Mucosa of descending colon (tissue), 3 donors: ENCODE measurements at regions not wholly inside any gene's neighbourhood (a gene's known extent, or its start where the extent isn't known, plus 50 kb on each side); places are given as distances from the start of the nearest gene placed in this dataset.

Experiments used
- ATAC-seq: fragments of 200-7000 bp; cut with Tn5 transposase; one replicate; pipeline ENCODE4 v1.9.1; 2020; ENCODE audit warnings: mild to moderate bottlenecking, moderate library complexity
- DNase-seq, 3 donors: peaks; one replicate each; pipeline ENCODE4 v3.0.0-alpha.2; 2020
- H3K36me3 ChIP-seq: fragments of 200-600 bp; one replicate; pipeline ENCODE4 v1.8.0; 2021; ENCODE audit warnings: low read depth, mild to moderate bottlenecking
- H3K4me1 ChIP-seq: fragments of 200-600 bp; one replicate; pipeline ENCODE4 v1.8.0; 2021; ENCODE audit warnings: low read depth, mild to moderate bottlenecking
- H3K4me3 ChIP-seq: fragments of 200-600 bp; one replicate; pipeline ENCODE4 v1.8.0; 2021; ENCODE audit warnings: mild to moderate bottlenecking
- H3K9me3 ChIP-seq: fragments of 200-600 bp; one replicate; pipeline ENCODE4 v1.8.0; 2021; ENCODE audit warnings: mild to moderate bottlenecking
- intact Hi-C, 2 donors: fragments of 100-400 bp; cut with DNase I in 1 of 2; cut with micrococcal nuclease in 1 of 2; formaldehyde crosslinking; loops; one replicate each; pipeline versions ENCODE4 v1.11.0 to v1.11.1; 2022; cut with DNase I, micrococcal nuclease
- TF ChIP-seq, protein P1 (sequence below): fragments of 200-600 bp; IDR thresholded peaks from one replicate; pipeline ENCODE4 v1.8.0; 2022; ENCODE audit warnings: antibody characterized with exemption, mild to moderate bottlenecking
- donor health status: DM: no; HTN: no; CAD: no; lungs with moderate emphysema.
- donor health status: DM: no; HTN: no; CAD: no.
- donor health status: DM: no; HTN: yes; CAD: no.

DNA sequence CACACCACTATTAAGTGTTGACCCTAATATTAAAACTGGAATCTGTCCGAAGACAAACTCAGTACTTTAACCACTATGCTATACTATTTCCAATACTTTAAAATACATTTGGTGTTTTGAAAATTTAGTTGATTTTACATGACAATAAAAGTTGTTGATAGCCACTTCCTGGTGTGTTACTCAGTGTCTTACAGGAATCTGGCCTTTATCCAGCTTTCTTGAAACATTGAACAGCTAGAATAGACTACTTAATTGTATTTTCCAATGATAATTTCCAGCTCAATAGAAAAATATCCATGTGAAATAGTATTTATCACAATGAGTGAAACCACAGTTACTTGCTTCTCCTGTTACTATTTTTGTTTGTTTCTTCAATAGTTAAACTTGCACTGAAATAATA, 369.6 kb upstream of the ADGRL4 start:
- DNase-seq (no peak), ATAC-seq (no peak)
- Histone ChIP-seq H3K36me3 (no peaks in the 10 kb centered on the region), H3K4me1 (no peaks in the 10 kb centered on the region), H3K9me3 (no peaks in the 10 kb centered on the region), H3K4me3 (no peak overlapping the region)
- TF ChIP-seq, protein P1, sequence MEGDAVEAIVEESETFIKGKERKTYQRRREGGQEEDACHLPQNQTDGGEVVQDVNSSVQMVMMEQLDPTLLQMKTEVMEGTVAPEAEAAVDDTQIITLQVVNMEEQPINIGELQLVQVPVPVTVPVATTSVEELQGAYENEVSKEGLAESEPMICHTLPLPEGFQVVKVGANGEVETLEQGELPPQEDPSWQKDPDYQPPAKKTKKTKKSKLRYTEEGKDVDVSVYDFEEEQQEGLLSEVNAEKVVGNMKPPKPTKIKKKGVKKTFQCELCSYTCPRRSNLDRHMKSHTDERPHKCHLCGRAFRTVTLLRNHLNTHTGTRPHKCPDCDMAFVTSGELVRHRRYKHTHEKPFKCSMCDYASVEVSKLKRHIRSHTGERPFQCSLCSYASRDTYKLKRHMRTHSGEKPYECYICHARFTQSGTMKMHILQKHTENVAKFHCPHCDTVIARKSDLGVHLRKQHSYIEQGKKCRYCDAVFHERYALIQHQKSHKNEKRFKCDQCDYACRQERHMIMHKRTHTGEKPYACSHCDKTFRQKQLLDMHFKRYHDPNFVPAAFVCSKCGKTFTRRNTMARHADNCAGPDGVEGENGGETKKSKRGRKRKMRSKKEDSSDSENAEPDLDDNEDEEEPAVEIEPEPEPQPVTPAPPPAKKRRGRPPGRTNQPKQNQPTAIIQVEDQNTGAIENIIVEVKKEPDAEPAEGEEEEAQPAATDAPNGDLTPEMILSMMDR, result no peak
- intact Hi-C loops, result no loop called here

DNA sequence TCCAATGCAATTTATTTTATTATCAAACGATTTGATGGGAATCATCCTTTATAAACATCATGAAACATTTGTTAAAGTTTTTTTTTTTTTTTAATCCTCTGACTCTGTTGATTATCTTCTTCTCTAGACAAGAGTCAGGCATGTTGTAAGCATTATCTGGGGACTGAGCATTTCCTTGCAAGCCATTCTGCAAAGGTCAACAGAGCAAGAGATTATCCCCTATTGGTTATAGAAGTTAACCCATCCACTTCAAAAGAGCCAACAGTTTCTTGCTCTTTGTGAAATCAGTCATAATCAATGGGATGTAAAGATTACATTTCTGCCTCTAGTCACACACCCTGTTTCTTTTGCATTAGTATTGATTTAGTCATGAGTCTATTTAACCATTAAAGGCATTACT, 368.8 kb upstream of the ADGRL4 start:
- intact Hi-C loops, result no loop called here
- no peak overlapping the region for H3K4me3 ChIP-seq

DNA sequence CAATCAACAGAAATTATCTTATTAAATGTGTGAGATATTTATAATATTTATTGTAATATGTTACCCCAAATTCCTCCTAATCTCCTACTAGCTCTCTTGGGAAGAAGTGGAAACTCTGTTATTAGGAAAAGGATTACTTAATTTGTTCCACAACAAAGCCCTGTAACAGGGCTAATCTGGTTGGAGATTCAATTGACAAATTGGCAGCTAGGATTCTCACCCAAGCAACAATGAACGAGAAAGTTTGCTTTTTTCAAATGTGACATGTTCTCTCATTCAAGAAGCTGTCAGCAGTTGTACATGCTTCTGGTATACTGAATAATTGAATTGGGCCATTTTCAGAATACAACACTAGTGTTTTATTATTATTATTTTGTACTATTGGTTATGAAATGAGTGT, 367.9 kb upstream of the ADGRL4 start:
- no peaks in the 10 kb centered on the region for H3K4me1 ChIP-seq
- no peak for DNase-seq
- H3K36me3 ChIP-seq, result no peaks in the 10 kb centered on the region
- ATAC-seq, result no peak
- TF ChIP-seq, protein P1, result no peak
- intact Hi-C loops, result no loop called here
- no peak overlapping the region for H3K4me3 ChIP-seq
- no peaks in the 10 kb centered on the region for H3K9me3 ChIP-seq

More for the DNA sequence above, 368.8 kb upstream of the ADGRL4 start:
- TF ChIP-seq, protein P1, result no peak
- H3K36me3 ChIP-seq, result no peaks in the 10 kb centered on the region
- no peaks in the 10 kb centered on the region for H3K9me3 ChIP-seq
- DNase-seq (no peak), ATAC-seq (no peak)
- no peaks in the 10 kb centered on the region for H3K4me1 ChIP-seq

DNA sequence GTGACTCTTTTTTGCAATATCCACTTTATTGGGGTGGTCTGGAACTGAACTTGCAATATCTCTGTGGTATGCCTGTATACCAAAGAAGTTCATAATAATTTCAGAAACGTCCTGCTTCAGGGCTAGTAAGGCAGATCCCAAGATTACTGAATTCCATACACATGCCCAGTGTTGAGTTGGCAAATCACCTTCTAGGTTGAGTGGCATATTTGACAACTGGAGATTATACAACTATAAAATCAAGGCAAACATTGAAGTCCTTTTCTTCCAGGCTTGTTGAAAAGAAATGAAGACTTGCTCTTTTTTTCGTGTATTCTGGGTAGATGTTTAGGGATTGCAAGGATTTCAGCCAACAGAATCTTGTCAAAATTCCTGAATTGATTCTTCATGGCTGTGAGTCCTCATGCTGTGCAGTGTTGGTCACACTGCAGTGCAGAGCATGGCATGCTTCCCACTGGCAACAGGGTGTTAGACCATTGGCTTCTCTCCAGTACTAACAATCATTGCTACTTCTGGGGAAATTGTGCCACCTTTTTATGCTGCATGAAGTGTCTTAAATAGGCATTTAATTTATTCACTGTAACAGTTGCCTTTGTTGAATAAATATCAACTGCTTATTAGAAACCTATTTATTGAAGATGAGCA, 367.1 kb upstream of the ADGRL4 start:
- ATAC-seq (no peak), DNase-seq (no peak)
- H3K9me3 ChIP-seq, result no peaks in the 10 kb centered on the region
- H3K36me3 ChIP-seq, result no peaks in the 10 kb centered on the region
- no peak overlapping the region for H3K4me3 ChIP-seq
- TF ChIP-seq, protein P1, result no peak
- H3K4me1 ChIP-seq, result no peaks in the 10 kb centered on the region
- intact Hi-C loops, result no loop called here

DNA sequence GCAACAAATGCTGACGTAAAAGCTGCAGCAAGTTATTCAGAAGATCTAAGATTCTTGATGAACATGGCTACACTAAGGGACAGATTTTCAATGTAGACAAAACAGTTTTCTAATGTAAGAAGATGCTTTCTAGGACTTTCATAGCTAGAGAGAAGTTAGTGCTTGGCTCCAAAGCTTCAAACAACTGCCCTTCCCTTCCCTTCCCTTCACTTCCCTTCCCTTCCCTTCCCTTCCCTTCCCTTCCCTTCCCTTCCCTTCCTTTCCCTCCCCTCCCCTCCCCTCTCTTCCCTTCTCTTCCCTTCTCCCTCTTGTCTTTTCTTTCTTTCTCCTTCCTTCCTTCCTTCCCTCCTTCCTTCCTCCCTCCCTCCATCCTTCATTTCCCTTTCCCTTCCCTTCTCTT, 365.3 kb upstream of the ADGRL4 start:
- intact Hi-C loops, result no loop called here
- ATAC-seq (no peak), DNase-seq (no peak)
- TF ChIP-seq, protein P1, result no peak
- H3K36me3 ChIP-seq, result no peaks in the 10 kb centered on the region
- no peak overlapping the region for H3K4me3 ChIP-seq
- no peaks in the 10 kb centered on the region for H3K4me1 ChIP-seq
- H3K9me3 ChIP-seq, result no peaks in the 10 kb centered on the region

DNA sequence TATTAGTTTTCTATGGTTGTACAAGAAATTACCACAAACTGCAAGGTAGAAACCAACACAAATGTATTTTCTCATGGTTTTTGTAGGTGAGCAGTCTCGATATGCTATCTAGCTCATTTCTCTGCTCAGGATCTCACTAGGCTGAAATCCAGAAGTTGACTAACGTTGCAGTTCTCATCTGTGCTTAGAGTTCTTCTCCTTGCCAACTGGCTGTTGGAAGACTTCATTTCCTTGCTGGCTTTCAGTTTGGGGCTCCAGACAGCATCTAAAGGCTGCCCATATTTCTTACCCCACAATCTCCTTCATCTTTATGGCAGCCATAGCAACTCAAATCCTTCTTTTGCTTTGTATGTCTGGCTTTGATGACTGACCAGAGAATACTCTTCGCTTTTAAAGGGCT, 362.6 kb upstream of the ADGRL4 start:
- no peaks in the 10 kb centered on the region for H3K4me1 ChIP-seq
- no peak for ATAC-seq
- no peak for DNase-seq
- intact Hi-C loops, result no loop called here
- H3K9me3 ChIP-seq, result no peaks in the 10 kb centered on the region
- no peaks in the 10 kb centered on the region for H3K36me3 ChIP-seq
- H3K4me3 ChIP-seq, result no peak overlapping the region
- TF ChIP-seq, protein P1, result no peak
